CD14-positive monocyte (primary cell): ENCODE measurements at regions not wholly inside any gene's neighbourhood (a gene's known extent, or its start where the extent isn't known, plus 50 kb on each side); places are given as distances from the start of the nearest gene placed in this dataset.

Source experiments
- DNase-seq, 3 donors: peaks; one replicate each; pipeline ENCODE4 v3.0.0-alpha.2; 2011 to 2022
- H2AFZ ChIP-seq: 2 replicates; pipeline ENCODE4 v1.6.0; 2012; ENCODE audit warnings: mild to moderate bottlenecking, low read depth, low read length, inconsistent platforms; ENCODE audit not compliant: insufficient read depth, poor library complexity, severe bottlenecking
- H3K27ac ChIP-seq, 2 donors: 1 replicate in 1 of 2; 2 replicates in 1 of 2; pipeline ENCODE4 v1.5.1; 2012 to 2013; ENCODE audit warnings: low read length in 2 of 2, control low read depth in 1 of 2, inconsistent platforms in 1 of 2, low read depth in 1 of 2, mild to moderate bottlenecking in 1 of 2
- H3K27me3 ChIP-seq, 2 donors: one replicate each; pipeline versions ENCODE4 v1.6.0 to v1.6.1; 2011 to 2013; ENCODE audit warnings: low read length in 2 of 2; ENCODE audit not compliant: control insufficient read depth in 2 of 2, insufficient read depth in 2 of 2
- H3K36me3 ChIP-seq, 2 donors: replicated peaks in 1 of 2; 1 replicate in 1 of 2; 2 replicates in 1 of 2; pipeline versions ENCODE4 v1.5.1 to v1.6.1; 2012 to 2013; ENCODE audit warnings: low read length in 2 of 2, control low read depth in 1 of 2, inconsistent platforms in 1 of 2, mild to moderate bottlenecking in 1 of 2; ENCODE audit not compliant: insufficient read depth in 2 of 2, control insufficient read depth in 1 of 2
- H3K4me1 ChIP-seq, 2 donors: 1 replicate in 1 of 2; 2 replicates in 1 of 2; pipeline versions ENCODE4 v1.5.1 to v1.6.1; 2012 to 2013; ENCODE audit warnings: low read length in 2 of 2, control low read depth in 1 of 2, inconsistent platforms in 1 of 2, mild to moderate bottlenecking in 1 of 2, moderate library complexity in 1 of 2; ENCODE audit not compliant: insufficient read depth in 2 of 2, control insufficient read depth in 1 of 2
- H3K4me2 ChIP-seq: replicated peaks from 2 replicates; pipeline ENCODE3; 2012; ENCODE audit warnings: low read length, moderate library complexity, mild to moderate bottlenecking; ENCODE audit not compliant: poor library complexity, severe bottlenecking; ENCODE audit errors: extremely low read depth
- H3K4me3 ChIP-seq, 3 experiments: fragments of 200-600 bp in 1 of 3; sonication (generic) in 1 of 3; replicated peaks in 1 of 3; 1 replicate in 2 of 3; 2 replicates in 1 of 3; pipeline ENCODE4 v1.5.1; 2011 to 2013; ENCODE audit warnings: low read length in 3 of 3, mild to moderate bottlenecking in 3 of 3, control low read depth in 2 of 3, low read depth in 2 of 3, inconsistent platforms in 1 of 3, moderate library complexity in 1 of 3
- H3K79me2 ChIP-seq: 2 replicates; pipeline ENCODE4 v1.6.0; 2012; ENCODE audit warnings: mild to moderate bottlenecking, control low read depth, inconsistent platforms, low read length, moderate library complexity; ENCODE audit not compliant: insufficient read depth
- H3K9ac ChIP-seq: 2 replicates; pipeline ENCODE4 v1.6.0; 2017; ENCODE audit warnings: low read length, mild to moderate bottlenecking; ENCODE audit not compliant: insufficient read depth, poor library complexity, severe bottlenecking
- H3K9me3 ChIP-seq, 2 donors: replicated peaks in 1 of 2; 1 replicate in 1 of 2; 2 replicates in 1 of 2; pipeline versions ENCODE4 v1.5.1 to v1.6.1; 2012 to 2013; ENCODE audit warnings: low read length in 2 of 2, control low read depth in 1 of 2; ENCODE audit not compliant: control insufficient read depth in 1 of 2, insufficient read depth in 1 of 2
- H4K20me1 ChIP-seq: 2 replicates; pipeline ENCODE4 v1.6.0; 2012; ENCODE audit warnings: mild to moderate bottlenecking, low read length, control low read depth, moderate library complexity; ENCODE audit not compliant: insufficient read depth
- H3K27ac Mint-ChIP-seq, 7 donors: one replicate each; pipeline ENCODE4 v1.8.0; 2020; ENCODE audit warnings: mild to moderate bottlenecking in 7 of 7, mixed read lengths in 7 of 7, moderate library complexity in 6 of 7, inconsistent platforms in 2 of 7
- H3K27me3 Mint-ChIP-seq, 3 donors: one replicate each; pipeline ENCODE4 v1.8.0; 2021 to 2022; ENCODE audit warnings: low read depth in 3 of 3, mild to moderate bottlenecking in 3 of 3, mixed read lengths in 3 of 3, moderate library complexity in 3 of 3, inconsistent platforms in 1 of 3
- H3K36me3 Mint-ChIP-seq, 2 donors: one replicate each; pipeline ENCODE4 v1.8.0; 2020; ENCODE audit warnings: mixed read lengths in 2 of 2, inconsistent platforms in 1 of 2, mild to moderate bottlenecking in 1 of 2
- H3K4me1 Mint-ChIP-seq: one replicate; pipeline ENCODE4 v1.8.0; 2020; ENCODE audit warnings: mild to moderate bottlenecking, mixed read lengths
- H3K4me3 Mint-ChIP-seq, 2 donors: one replicate each; pipeline ENCODE4 v1.8.0; 2020; ENCODE audit warnings: mild to moderate bottlenecking in 2 of 2, mixed read lengths in 2 of 2, moderate library complexity in 1 of 2
- H3K9me3 Mint-ChIP-seq, 7 donors: one replicate each; pipeline ENCODE4 v1.8.0; 2020 to 2022; ENCODE audit warnings: mixed read lengths in 7 of 7, mild to moderate bottlenecking in 6 of 7, moderate library complexity in 6 of 7, inconsistent platforms in 2 of 7
- WGBS: methylation state at CpG from one replicate; pipeline ENCODE4 v1.1.5; 2013; ENCODE audit warnings: missing lambda C conversion rate; ENCODE audit not compliant: insufficient coverage; 5-methylcytosine and 5-hydroxymethylcytosine counted together
- intact Hi-C, 2 donors: fragments of 100-400 bp; cut with micrococcal nuclease; formaldehyde crosslinking; loops; one replicate each; pipeline versions ENCODE4 v1.15.0 to v1.15.1; 2023
- TF ChIP-seq, protein P1 (sequence below): fragments of 200-600 bp; IDR thresholded peaks from one replicate; pipeline ENCODE4 v1.8.0; 2022; ENCODE audit warnings: antibody characterized with exemption, mild to moderate bottlenecking

- Histone ChIP-seq H3K4me3 (no peak overlapping the region), H3K27me3 (no peaks in the 10 kb centered on the region), H3K4me1 (no peaks in the 10 kb centered on the region), H3K27ac (no peak overlapping the region), H4K20me1 (no peaks in the 10 kb centered on the region), H3K36me3 (no peaks in the 10 kb centered on the region), H3K9me3 (no peaks in the 10 kb centered on the region), H2AFZ (no peak overlapping the region), H3K9ac (no peak overlapping the region), H3K4me2 (no peak overlapping the region), H3K79me2 (no peaks in the 10 kb centered on the region)
- Mint-ChIP-seq H3K4me1 (no peaks in the 10 kb centered on the region), H3K4me3 (no peak overlapping the region), H3K9me3 (peaks cover 0 to 1% (median 0%) of the 10 kb centered on the region in 7 donors), H3K27me3 (peaks cover 4 to 13% (median 8%) of the 10 kb centered on the region in 3 donors), H3K27ac (peak overlapping the region in 1 of 7 donors; percentile 7), H3K36me3 (no peaks in the 10 kb centered on the region)
- intact Hi-C loops, result no loop called here
- DNase-seq, result no peak
- 88% methylated on average over 3 of the region's 10 CpGs for WGBS
- TF ChIP-seq, protein P1, sequence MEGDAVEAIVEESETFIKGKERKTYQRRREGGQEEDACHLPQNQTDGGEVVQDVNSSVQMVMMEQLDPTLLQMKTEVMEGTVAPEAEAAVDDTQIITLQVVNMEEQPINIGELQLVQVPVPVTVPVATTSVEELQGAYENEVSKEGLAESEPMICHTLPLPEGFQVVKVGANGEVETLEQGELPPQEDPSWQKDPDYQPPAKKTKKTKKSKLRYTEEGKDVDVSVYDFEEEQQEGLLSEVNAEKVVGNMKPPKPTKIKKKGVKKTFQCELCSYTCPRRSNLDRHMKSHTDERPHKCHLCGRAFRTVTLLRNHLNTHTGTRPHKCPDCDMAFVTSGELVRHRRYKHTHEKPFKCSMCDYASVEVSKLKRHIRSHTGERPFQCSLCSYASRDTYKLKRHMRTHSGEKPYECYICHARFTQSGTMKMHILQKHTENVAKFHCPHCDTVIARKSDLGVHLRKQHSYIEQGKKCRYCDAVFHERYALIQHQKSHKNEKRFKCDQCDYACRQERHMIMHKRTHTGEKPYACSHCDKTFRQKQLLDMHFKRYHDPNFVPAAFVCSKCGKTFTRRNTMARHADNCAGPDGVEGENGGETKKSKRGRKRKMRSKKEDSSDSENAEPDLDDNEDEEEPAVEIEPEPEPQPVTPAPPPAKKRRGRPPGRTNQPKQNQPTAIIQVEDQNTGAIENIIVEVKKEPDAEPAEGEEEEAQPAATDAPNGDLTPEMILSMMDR, result no peak
Observed at GRCh38 chr18:8506251-8507049, 102.8 kb upstream of the RAB12 start.

DNA sequence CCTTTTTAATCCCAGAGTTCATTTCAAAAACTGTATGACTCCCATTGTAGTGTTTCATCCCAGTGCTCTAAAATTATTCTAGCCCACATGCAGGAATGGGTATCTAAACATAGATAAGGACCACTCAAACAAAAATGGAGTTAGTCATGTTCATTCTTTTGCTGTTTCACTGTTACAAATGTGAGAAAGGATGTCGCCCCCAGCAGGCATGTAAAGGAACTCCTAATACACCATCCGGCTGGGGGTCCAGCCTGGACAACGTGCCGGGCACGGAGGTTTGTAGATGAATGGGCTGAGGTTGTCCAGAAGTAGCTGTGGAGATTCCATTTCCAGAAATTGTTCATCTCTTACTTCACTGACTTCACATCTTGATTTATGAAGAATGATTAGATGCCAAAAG lies 101.9 kb upstream of the RAB12 start:
- peaks cover 4 to 13% (median 8%) of the 10 kb centered on the region in 3 donors for H3K27me3 Mint-ChIP-seq
- Histone ChIP-seq H2AFZ (no peak overlapping the region), H4K20me1 (no peaks in the 10 kb centered on the region), H3K4me3 (no peak overlapping the region), H3K79me2 (no peaks in the 10 kb centered on the region), H3K9ac (no peak overlapping the region), H3K4me2 (no peak overlapping the region), H3K27me3 (no peaks in the 10 kb centered on the region), H3K36me3 (no peaks in the 10 kb centered on the region), H3K27ac (no peak overlapping the region), H3K9me3 (no peaks in the 10 kb centered on the region), H3K4me1 (no peaks in the 10 kb centered on the region)
- H3K4me1 Mint-ChIP-seq, result no peaks in the 10 kb centered on the region
- TF ChIP-seq, protein P1, result peak; percentile 24
- DNase-seq, result no peak
- intact Hi-C loops, result no loop called here
- no CpG with 5 or more reads among the region's 5 CpGs for WGBS
- H3K36me3 Mint-ChIP-seq, result no peaks in the 10 kb centered on the region
- peaks cover 0 to 1% (median 0%) of the 10 kb centered on the region in 7 donors for H3K9me3 Mint-ChIP-seq
- no peak overlapping the region for H3K4me3 Mint-ChIP-seq
- no peak overlapping the region for H3K27ac Mint-ChIP-seq
